ENCODE measurements at regions not wholly inside any gene's neighbourhood (a gene's known extent, or its start where the extent isn't known, plus 50 kb on each side); places are given as distances from the start of the nearest gene placed in this dataset.

DNA sequence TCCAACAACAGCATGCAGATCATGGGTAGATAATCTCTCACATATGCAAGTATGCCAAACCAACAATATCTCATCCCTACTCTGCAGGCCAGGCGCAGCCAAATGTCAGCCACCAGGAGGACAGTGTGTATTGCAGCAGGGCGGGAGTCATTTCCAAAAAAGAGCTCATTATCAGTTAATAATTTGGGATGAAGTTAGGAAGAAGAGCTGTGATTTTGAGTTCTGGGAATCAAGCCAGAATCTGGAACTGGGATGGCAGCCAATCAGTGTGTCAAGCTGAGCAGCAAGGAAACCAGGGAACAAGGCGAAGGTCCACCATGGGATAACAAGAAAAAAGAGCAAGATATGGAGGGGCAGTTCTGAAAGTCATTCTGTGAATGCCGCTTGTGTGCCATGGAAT lies 88.2 kb upstream of the CAMK2D start:
- DNase-seq (ENCODE audit: low read depth): peak; percentile 56
- TF ChIP-seq, protein P1, sequence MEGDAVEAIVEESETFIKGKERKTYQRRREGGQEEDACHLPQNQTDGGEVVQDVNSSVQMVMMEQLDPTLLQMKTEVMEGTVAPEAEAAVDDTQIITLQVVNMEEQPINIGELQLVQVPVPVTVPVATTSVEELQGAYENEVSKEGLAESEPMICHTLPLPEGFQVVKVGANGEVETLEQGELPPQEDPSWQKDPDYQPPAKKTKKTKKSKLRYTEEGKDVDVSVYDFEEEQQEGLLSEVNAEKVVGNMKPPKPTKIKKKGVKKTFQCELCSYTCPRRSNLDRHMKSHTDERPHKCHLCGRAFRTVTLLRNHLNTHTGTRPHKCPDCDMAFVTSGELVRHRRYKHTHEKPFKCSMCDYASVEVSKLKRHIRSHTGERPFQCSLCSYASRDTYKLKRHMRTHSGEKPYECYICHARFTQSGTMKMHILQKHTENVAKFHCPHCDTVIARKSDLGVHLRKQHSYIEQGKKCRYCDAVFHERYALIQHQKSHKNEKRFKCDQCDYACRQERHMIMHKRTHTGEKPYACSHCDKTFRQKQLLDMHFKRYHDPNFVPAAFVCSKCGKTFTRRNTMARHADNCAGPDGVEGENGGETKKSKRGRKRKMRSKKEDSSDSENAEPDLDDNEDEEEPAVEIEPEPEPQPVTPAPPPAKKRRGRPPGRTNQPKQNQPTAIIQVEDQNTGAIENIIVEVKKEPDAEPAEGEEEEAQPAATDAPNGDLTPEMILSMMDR (conservative IDR thresholded peaks at IDR 0.05; ENCODE audit: low read depth, low read length): no peak

DNA sequence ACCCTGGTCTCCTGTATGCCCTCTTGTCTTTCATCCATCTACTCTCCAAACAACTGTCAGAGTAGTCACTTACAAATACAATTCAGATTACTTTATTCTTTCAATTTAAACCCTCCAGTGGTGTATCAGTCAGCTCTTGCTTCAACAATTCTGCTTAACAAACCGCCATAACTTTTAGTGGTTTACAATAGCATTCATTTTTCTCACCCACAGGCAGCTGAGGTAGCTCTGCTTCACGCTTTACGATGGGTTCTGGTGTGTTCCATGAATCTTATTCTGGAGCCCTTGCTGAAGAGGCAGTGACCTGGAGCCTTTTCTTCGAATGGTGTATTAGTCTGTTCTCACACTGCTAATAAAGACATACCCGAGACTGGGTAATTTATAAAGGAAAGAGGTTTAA lies 86.2 kb upstream of the CAMK2D start:
- H3K4me3 ChIP-seq (ENCODE audit: low read depth, low read length): no peak overlapping the region
- TF ChIP-seq, protein P1 (conservative IDR thresholded peaks at IDR 0.05; ENCODE audit: low read depth, low read length): no peak
- no peak for DNase-seq (ENCODE audit: low read depth)

More for the DNA sequence above, 88.2 kb upstream of the CAMK2D start:
- H3K4me3 ChIP-seq (ENCODE audit: low read depth, low read length): no peak overlapping the region

DNA sequence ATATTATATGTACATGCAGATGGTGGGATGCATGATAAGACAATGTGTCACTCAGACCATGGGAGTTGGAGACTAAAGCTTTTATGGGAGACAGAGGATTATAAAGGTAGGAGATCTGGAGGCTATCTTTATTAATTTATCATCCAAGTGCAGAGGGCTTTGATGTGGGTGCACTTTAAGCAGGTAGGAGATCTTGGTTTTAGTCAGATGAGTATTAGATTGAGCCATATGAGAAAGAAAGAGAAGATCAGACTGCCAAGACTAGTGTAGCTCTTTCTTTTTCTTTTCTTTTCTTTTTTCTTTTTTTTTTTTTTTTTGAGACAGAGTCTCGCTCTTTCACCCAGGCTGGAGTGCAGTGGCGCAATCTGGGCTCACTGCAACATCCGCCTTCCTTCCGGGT lies 84.9 kb upstream of the CAMK2D start:
- no peak overlapping the region for H3K4me3 ChIP-seq (ENCODE audit: low read depth, low read length)
- DNase-seq (ENCODE audit: low read depth): no peak
- TF ChIP-seq, protein P1 (conservative IDR thresholded peaks at IDR 0.05; ENCODE audit: low read depth, low read length): no peak

DNA sequence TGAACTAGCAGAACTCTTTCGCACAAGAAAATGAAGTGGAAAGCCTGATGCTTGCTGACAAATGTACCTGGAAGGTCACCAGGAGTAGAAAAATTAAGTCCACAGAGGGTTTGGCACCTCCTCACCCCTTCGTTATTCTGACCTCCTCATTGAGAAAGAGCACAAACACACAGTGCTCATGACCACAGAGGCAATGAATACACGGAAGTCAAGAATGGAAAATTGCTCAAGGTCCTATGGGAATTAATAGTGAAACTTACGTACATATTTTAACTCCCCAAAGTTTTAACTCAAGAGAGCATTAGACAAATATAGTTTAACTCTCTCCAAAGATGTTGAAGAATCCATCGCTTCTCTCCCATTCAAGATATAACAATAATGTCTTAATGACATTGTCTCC lies 83.6 kb upstream of the CAMK2D start:
- TF ChIP-seq, protein P1 (conservative IDR thresholded peaks at IDR 0.05; ENCODE audit: low read depth, low read length): no peak
- H3K4me3 ChIP-seq (ENCODE audit: low read depth, low read length): no peak overlapping the region
- DNase-seq (ENCODE audit: low read depth): peak; percentile 32

GRCh38 chr4:113844369-113844768 lies 82.8 kb upstream of the CAMK2D start:
- TF ChIP-seq, protein P1 (conservative IDR thresholded peaks at IDR 0.05; ENCODE audit: low read depth, low read length): no peak
- no peak for DNase-seq (ENCODE audit: low read depth)

GRCh38 chr4:113840861-113841260 lies 79.3 kb upstream of the CAMK2D start:
- TF ChIP-seq, protein P1 (conservative IDR thresholded peaks at IDR 0.05; ENCODE audit: low read depth, low read length): no peak
- H3K4me3 ChIP-seq (ENCODE audit: low read depth, low read length): no peak overlapping the region
- DNase-seq (ENCODE audit: low read depth): peak; percentile 50

More at GRCh38 chr4:113844369-113844768, 82.8 kb upstream of the CAMK2D start:
- H3K4me3 ChIP-seq (ENCODE audit: low read depth, low read length): no peak overlapping the region

DNA sequence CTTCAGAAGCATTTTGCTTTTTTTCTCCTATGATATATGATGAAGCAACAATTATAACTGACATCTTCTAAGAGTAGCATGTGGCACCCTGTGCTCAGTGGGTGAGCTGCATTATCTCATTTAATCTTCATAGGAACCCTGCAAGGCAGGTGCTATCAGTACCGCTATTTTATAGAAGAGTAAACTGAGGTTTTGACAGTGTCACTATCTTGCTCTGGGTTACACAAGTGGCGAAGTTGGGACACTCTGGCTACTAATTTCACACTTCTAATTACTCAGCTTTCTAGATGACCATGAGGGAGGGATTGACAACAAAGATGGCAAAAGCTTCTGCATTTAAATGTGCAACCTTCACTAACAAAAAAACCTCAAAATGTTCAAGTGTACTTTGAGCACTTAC lies 76.9 kb upstream of the CAMK2D start:
- TF ChIP-seq, protein P1 (conservative IDR thresholded peaks at IDR 0.05; ENCODE audit: low read depth, low read length): no peak

More for the DNA sequence above, 76.9 kb upstream of the CAMK2D start:
- no peak for DNase-seq (ENCODE audit: low read depth)
- H3K4me3 ChIP-seq (ENCODE audit: low read depth, low read length): no peak overlapping the region
